ENCODE measurements at regions not wholly inside any gene's neighbourhood (a gene's known extent, or its start where the extent isn't known, plus 50 kb on each side); places are given as distances from the start of the nearest gene placed in this dataset.

- TF ChIP-seq CTCF (IDR thresholded peaks at IDR 0.05), result no peak
Measured at GRCh38 chr6:78324213-78324612, 543.1 kb upstream of the IRAK1BP1 start.

GRCh38 chr6:78340755-78341154 is 526.6 kb upstream of the IRAK1BP1 start:
- intact Hi-C loops (cut with DNase I, micrococcal nuclease), result no loop called here
- no peak for TF ChIP-seq CTCF (IDR thresholded peaks at IDR 0.05)
- H3K4me1 ChIP-seq (ENCODE audit: low read depth), result no peaks in the 10 kb centered on the region
- no peak overlapping the region for H3K4me3 ChIP-seq
- DNase-seq (no peak), ATAC-seq (no peak)
- no peaks in the 10 kb centered on the region for H3K9me3 ChIP-seq
- no peaks in the 10 kb centered on the region for H3K36me3 ChIP-seq (ENCODE audit: low read depth)

More at GRCh38 chr6:78324213-78324612, 543.1 kb upstream of the IRAK1BP1 start:
- no peaks in the 10 kb centered on the region for H3K9me3 ChIP-seq
- intact Hi-C loops (cut with DNase I, micrococcal nuclease), result no loop called here
- no peaks in the 10 kb centered on the region for H3K4me1 ChIP-seq (ENCODE audit: low read depth)
- DNase-seq (no peak), ATAC-seq (no peak)
- H3K4me3 ChIP-seq, result no peak overlapping the region
- H3K36me3 ChIP-seq (ENCODE audit: low read depth), result no peaks in the 10 kb centered on the region

- Histone ChIP-seq H3K4me1 (ENCODE audit: low read depth) (no peaks in the 10 kb centered on the region), H3K36me3 (ENCODE audit: low read depth) (no peaks in the 10 kb centered on the region), H3K4me3 (no peak overlapping the region), H3K9me3 (no peaks in the 10 kb centered on the region)
- no peak for DNase-seq
- ATAC-seq, result no peak
- intact Hi-C loops (cut with DNase I, micrococcal nuclease), result no loop called here
- TF ChIP-seq CTCF (IDR thresholded peaks at IDR 0.05), result no peak
Measured at GRCh38 chr6:78345882-78346281, 521.5 kb upstream of the IRAK1BP1 start.

- TF ChIP-seq CTCF (IDR thresholded peaks at IDR 0.05), result no peak
- no peak for ATAC-seq
- no peak for DNase-seq
Measured at GRCh38 chr6:78347191-78347916, 520.0 kb upstream of the IRAK1BP1 start.

GRCh38 chr6:78353040-78353439 is 514.3 kb upstream of the IRAK1BP1 start:
- intact Hi-C loops (cut with DNase I, micrococcal nuclease), result no loop called here
- ATAC-seq, result no peak
- no peak for TF ChIP-seq CTCF (IDR thresholded peaks at IDR 0.05)

More at GRCh38 chr6:78347191-78347916, 520.0 kb upstream of the IRAK1BP1 start:
- no peaks in the 10 kb centered on the region for H3K9me3 ChIP-seq
- H3K4me3 ChIP-seq, result no peak overlapping the region
- intact Hi-C loops (cut with DNase I, micrococcal nuclease), result no loop called here
- no peaks in the 10 kb centered on the region for H3K4me1 ChIP-seq (ENCODE audit: low read depth)
- H3K36me3 ChIP-seq (ENCODE audit: low read depth), result no peaks in the 10 kb centered on the region

More at GRCh38 chr6:78353040-78353439, 514.3 kb upstream of the IRAK1BP1 start:
- no peak for DNase-seq
- Histone ChIP-seq H3K36me3 (ENCODE audit: low read depth) (no peaks in the 10 kb centered on the region), H3K4me1 (ENCODE audit: low read depth) (no peaks in the 10 kb centered on the region), H3K4me3 (no peak overlapping the region), H3K9me3 (no peaks in the 10 kb centered on the region)

Data from mucosa of descending colon (tissue), 3 donors.